HG02943 (cell line): ENCODE measurements at regions not wholly inside any gene's neighbourhood (a gene's known extent, or its start where the extent isn't known, plus 50 kb on each side); places are given as distances from the start of the nearest gene placed in this dataset.

ENCODE experiments used
- ATAC-seq: cut with Tn5 transposase; IDR thresholded peaks from one replicate; pipeline ENCODE4 v1.9.1; 2021; ENCODE audit warnings: mild to moderate bottlenecking, low read depth, moderate library complexity; ENCODE audit not compliant: unreplicated experiment

GRCh38 chr2:22734373-22735045 lies 650.5 kb upstream of the KLHL29 start:
- ATAC-seq: no peak

- no peak for ATAC-seq
Observed at GRCh38 chr2:22737144-22737543, 647.8 kb upstream of the KLHL29 start.

GRCh38 chr2:22741216-22741615 lies 643.8 kb upstream of the KLHL29 start:
- no peak for ATAC-seq

- peak; percentile 84 for ATAC-seq
Observed at GRCh38 chr2:22748909-22749308, 636.1 kb upstream of the KLHL29 start.

- ATAC-seq: no peak
Observed at GRCh38 chr2:22753476-22753875, 631.5 kb upstream of the KLHL29 start.

- ATAC-seq: no peak
Observed at GRCh38 chr2:22756276-22757043, 628.5 kb upstream of the KLHL29 start.

- ATAC-seq: no peak
Observed at GRCh38 chr2:22769497-22769896, 615.5 kb upstream of the KLHL29 start.

- no peak for ATAC-seq
Observed at GRCh38 chr2:22784566-22784965, 600.4 kb upstream of the KLHL29 start.

GRCh38 chr2:22786817-22787216 lies 598.2 kb upstream of the KLHL29 start:
- no peak for ATAC-seq

- ATAC-seq: no peak
Observed at GRCh38 chr2:22787745-22788144, 597.2 kb upstream of the KLHL29 start.

- no peak for ATAC-seq
Observed at GRCh38 chr2:22788749-22789327, 596.1 kb upstream of the KLHL29 start.

GRCh38 chr2:22795287-22795866 lies 589.6 kb upstream of the KLHL29 start:
- no peak for ATAC-seq

GRCh38 chr2:22798386-22798785 lies 586.6 kb upstream of the KLHL29 start:
- ATAC-seq: no peak

GRCh38 chr2:22800412-22800811 lies 584.6 kb upstream of the KLHL29 start:
- no peak for ATAC-seq

- ATAC-seq: no peak
Observed at GRCh38 chr2:22801071-22801470, 583.9 kb upstream of the KLHL29 start.

- ATAC-seq: no peak
Observed at GRCh38 chr2:22801970-22802369, 583.0 kb upstream of the KLHL29 start.

- no peak for ATAC-seq
Observed at GRCh38 chr2:22807872-22808271, 577.1 kb upstream of the KLHL29 start.

GRCh38 chr2:22810602-22811001 lies 574.4 kb upstream of the KLHL29 start:
- no peak for ATAC-seq

GRCh38 chr2:22812065-22812680 lies 572.8 kb upstream of the KLHL29 start:
- no peak for ATAC-seq

GRCh38 chr2:22817197-22817596 lies 567.8 kb upstream of the KLHL29 start:
- ATAC-seq: no peak

GRCh38 chr2:22821458-22821857 lies 563.5 kb upstream of the KLHL29 start:
- no peak for ATAC-seq
